ENCODE measurements at regions not wholly inside any gene's neighbourhood (a gene's known extent, or its start where the extent isn't known, plus 50 kb on each side); places are given as distances from the start of the nearest gene placed in this dataset.

- TF ChIP-seq MAX (IDR thresholded peaks at IDR 0.05) (no peak), TEAD4 (IDR thresholded peaks at IDR 0.05) (no peak), REST (IDR thresholded peaks at IDR 0.05; ENCODE audit: low read depth) (no peak), EGR1 (IDR thresholded peaks at IDR 0.05) (no peak), CREB1 (IDR thresholded peaks at IDR 0.05; ENCODE audit: low read depth) (no peak)
Observed at GRCh38 chr14:54109521-54110120, 153.0 kb upstream of the BMP4 start.

GRCh38 chr14:54114941-54115340 is 158.3 kb upstream of the BMP4 start:
- TF ChIP-seq MAX (IDR thresholded peaks at IDR 0.05): no peak

GRCh38 chr14:54116198-54116885 is 159.7 kb upstream of the BMP4 start:
- no peak for TF ChIP-seq MAX (IDR thresholded peaks at IDR 0.05)
- TF ChIP-seq TCF12 (IDR thresholded peaks at IDR 0.05; ENCODE audit: low read depth): no peak
- no peak for TF ChIP-seq REST (IDR thresholded peaks at IDR 0.05; ENCODE audit: low read depth)
- TF ChIP-seq YY1 (IDR thresholded peaks at IDR 0.05; ENCODE audit: low read depth): no peak
- no peak for TF ChIP-seq EGR1 (IDR thresholded peaks at IDR 0.05)
- no peak for TF ChIP-seq FOXM1 (IDR thresholded peaks at IDR 0.05; ENCODE audit: borderline replicate concordance, low read depth)
- TF ChIP-seq USF1 (IDR thresholded peaks at IDR 0.05): no peak

- TF ChIP-seq YY1 (IDR thresholded peaks at IDR 0.05; ENCODE audit: low read depth): no peak
- no peak for TF ChIP-seq TEAD4 (IDR thresholded peaks at IDR 0.05)
- no peak for TF ChIP-seq CEBPB (IDR thresholded peaks at IDR 0.05)
- TF ChIP-seq NFIC (IDR thresholded peaks at IDR 0.05): no peak
- no peak for TF ChIP-seq EP300 (IDR thresholded peaks at IDR 0.05; ENCODE audit: borderline replicate concordance)
- no peak for TF ChIP-seq MAX (IDR thresholded peaks at IDR 0.05)
- no peak for TF ChIP-seq TCF12 (IDR thresholded peaks at IDR 0.05; ENCODE audit: low read depth)
- TF ChIP-seq USF1 (IDR thresholded peaks at IDR 0.05): no peak
- no peak for TF ChIP-seq RAD21 (IDR thresholded peaks at IDR 0.05; ENCODE audit: low read depth)
Observed at GRCh38 chr14:54116972-54117371, 160.3 kb upstream of the BMP4 start.

- no peak for TF ChIP-seq MAX (IDR thresholded peaks at IDR 0.05)
- no peak for TF ChIP-seq REST (IDR thresholded peaks at IDR 0.05; ENCODE audit: low read depth)
- TF ChIP-seq YY1 (IDR thresholded peaks at IDR 0.05; ENCODE audit: low read depth): no peak
- TF ChIP-seq ZBTB7A (IDR thresholded peaks at IDR 0.05; ENCODE audit: low read depth): no peak
- TF ChIP-seq NFIC (IDR thresholded peaks at IDR 0.05): no peak
- no peak for TF ChIP-seq CREB1 (IDR thresholded peaks at IDR 0.05; ENCODE audit: low read depth)
- no peak for TF ChIP-seq FOXM1 (IDR thresholded peaks at IDR 0.05; ENCODE audit: borderline replicate concordance, low read depth)
- TF ChIP-seq EP300 (IDR thresholded peaks at IDR 0.05; ENCODE audit: borderline replicate concordance): no peak
- TF ChIP-seq TEAD4 (IDR thresholded peaks at IDR 0.05): no peak
- no peak for TF ChIP-seq EGR1 (IDR thresholded peaks at IDR 0.05)
- TF ChIP-seq RAD21 (IDR thresholded peaks at IDR 0.05; ENCODE audit: low read depth): no peak
- no peak for TF ChIP-seq USF1 (IDR thresholded peaks at IDR 0.05)
- TF ChIP-seq TCF12 (IDR thresholded peaks at IDR 0.05; ENCODE audit: low read depth): no peak
- no peak for TF ChIP-seq TAF1 (IDR thresholded peaks at IDR 0.05; ENCODE audit: low read depth)
- no peak for TF ChIP-seq CEBPB (IDR thresholded peaks at IDR 0.05)
Observed at GRCh38 chr14:54117396-54117795, 160.8 kb upstream of the BMP4 start.

All from Ishikawa (cell line).